ENCODE measurements at regions not wholly inside any gene's neighbourhood (a gene's known extent, or its start where the extent isn't known, plus 50 kb on each side); places are given as distances from the start of the nearest gene placed in this dataset.

- CTCF ChIA-PET, result interaction anchor here (1.6 to 5.1 kb wide), 2 partner anchors 12 to 21 kb away, joined by 5 to 38 read pairs; no protein-coding TSS in a partner anchor
- POLR2A ChIA-PET, result interaction anchor here (0.6 kb wide), 1 partner anchor 30 kb away, joined by 3 read pairs; no protein-coding TSS in a partner anchor
- FAIRE-seq, result no peak
- TF ChIP-seq LARP7 (IDR thresholded peaks at IDR 0.05), result no peak
- TF ChIP-seq ZNF592 (IDR thresholded peaks at IDR 0.05), result no peak
- TF ChIP-seq YBX1 (IDR thresholded peaks at IDR 0.05), result no peak
- no peak for TF ChIP-seq SIX5 (IDR thresholded peaks at IDR 0.05; ENCODE audit: low read depth, low read length, severe bottlenecking)
- TF ChIP-seq KDM1A (IDR thresholded peaks at IDR 0.05; ENCODE audit: borderline replicate concordance), result no peak
- TF ChIP-seq PAX8 (IDR thresholded peaks at IDR 0.05), result no peak
- no peak for TF ChIP-seq E2F4 (IDR thresholded peaks at IDR 0.05; ENCODE audit: low read depth, low read length)
- TF ChIP-seq FOS (IDR thresholded peaks at IDR 0.05; ENCODE audit: borderline replicate concordance, extremely low read depth, insufficient read length), result no peak
- no peak for TF ChIP-seq CUX1 (IDR thresholded peaks at IDR 0.05; ENCODE audit: insufficient replicate concordance, low read depth, low read length)
- TF ChIP-seq WRNIP1 (IDR thresholded peaks at IDR 0.05; ENCODE audit: borderline replicate concordance, low read depth, low read length), result no peak
- no peak for TF ChIP-seq SMARCA5 (IDR thresholded peaks at IDR 0.05)
- no peak for TF ChIP-seq ZNF384 (IDR thresholded peaks at IDR 0.05; ENCODE audit: borderline replicate concordance, low read depth, low read length)
- no peak for TF ChIP-seq EED (IDR thresholded peaks at IDR 0.05; ENCODE audit: low read depth)
- TF ChIP-seq PAX5 (IDR thresholded peaks at IDR 0.05; ENCODE audit: borderline replicate concordance, low read depth, low read length), result no peak
These were observed 70.4 kb upstream of the DTNA start for GRCh38 chr18:34639687-34640086.

More at GRCh38 chr18:34639687-34640086, 70.4 kb upstream of the DTNA start:
- ChIA-PET RAD21 (ENCODE audit: unreplicated experiment) (interaction anchor here (1.2 kb wide), 1 partner anchor 22 kb away, joined by 3 read pairs; no protein-coding TSS in a partner anchor), SMC1A (ENCODE audit: uncharacterized antibody, unreplicated experiment) (interaction anchor here (0.8 to 1.8 kb wide), 4 partner anchors 11 to 58 kb away, joined by 3 to 6 read pairs (median 4); no protein-coding TSS in a partner anchor)
- Histone ChIP-seq H3K4me1 (ENCODE audit: control insufficient read depth, insufficient read depth, low read length) (no peaks in the 10 kb centered on the region), H3K27me3 (replicated peaks in 1 of 2; ENCODE audit: control insufficient read depth in 2 of 2, insufficient read depth in 2 of 2, low read length in 1 of 2) (no peaks in the 10 kb centered on the region), H4K20me1 (ENCODE audit: control insufficient read depth, insufficient read depth) (no peaks in the 10 kb centered on the region), H3K27ac (ENCODE audit: control insufficient read depth, insufficient read depth) (no peak overlapping the region), H2AFZ (ENCODE audit: control insufficient read depth, low read depth, low read length) (no peak overlapping the region), H3K36me3 (ENCODE audit: control insufficient read depth in 2 of 2, insufficient read depth in 2 of 2, low read length in 1 of 2) (no peaks in the 10 kb centered on the region), H3K9ac (ENCODE audit: control insufficient read depth, insufficient read depth, low read length) (no peak overlapping the region), H3K4me2 (ENCODE audit: control insufficient read depth, insufficient read depth) (no peak overlapping the region), H3K4me3 (no peak overlapping the region), H3K79me2 (ENCODE audit: control insufficient read depth, insufficient read depth, low read length) (no peaks in the 10 kb centered on the region), H3K9me3 (replicated peaks; ENCODE audit: control insufficient read depth, insufficient read depth, low read length) (no peaks in the 10 kb centered on the region)
- intact Hi-C loops (cut with micrococcal nuclease; ENCODE audit: unreplicated experiment) (no loop called here), in situ Hi-C loops (cut with MboI) (no loop called here)
- no TSS peak for BruUV-seq (replicated peaks)
- DNase-seq (ENCODE audit: low read depth, low spot score), result no peak
- 0% methylated on average over 1 of the region's 1 CpG for WGBS (ENCODE audit: insufficient coverage, insufficient replicate concordance, low lambda C conversion rate, missing lambda C conversion rate)
- ATAC-seq, result no peak

Data from GM12878 (cell line).